ENCODE measurements at regions not wholly inside any gene's neighbourhood (a gene's known extent, or its start where the extent isn't known, plus 50 kb on each side); places are given as distances from the start of the nearest gene placed in this dataset.
A peak's percentile ranks its signal among the peaks of the same experiment; 100 is the strongest.

DNA sequence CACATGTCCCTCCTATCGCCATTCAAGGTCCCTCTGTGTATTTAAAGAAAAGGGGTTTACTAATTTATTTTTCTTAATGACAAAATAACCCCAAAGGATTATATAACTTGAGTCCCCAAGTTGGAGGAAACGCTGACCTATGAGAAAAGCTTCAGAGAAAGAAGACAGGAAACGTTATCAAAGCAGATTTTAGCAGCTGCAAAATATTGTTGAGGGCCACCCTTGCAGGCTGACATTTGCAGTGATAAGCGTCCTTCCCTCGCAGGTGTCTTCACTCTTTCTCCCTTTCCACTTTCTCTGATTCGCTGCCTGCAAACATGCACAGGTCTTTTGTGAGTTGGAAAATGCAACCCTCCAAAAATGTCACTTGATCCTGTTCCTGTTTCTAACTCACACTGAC lies 103.2 kb upstream of the RIPOR2 start:
- H3K4me1 ChIP-seq, result no peaks in the 10 kb centered on the region
- no peak overlapping the region for H3K27ac ChIP-seq
- no peak overlapping the region for H3K4me3 ChIP-seq
- no peaks in the 10 kb centered on the region for H3K9me3 ChIP-seq
- DNase-seq, result no peak
- no peaks in the 10 kb centered on the region for H3K27me3 ChIP-seq
- 65 to 73% methylated on average over 6 of the region's 6 CpGs for WGBS, 2 donors
- H3K36me3 ChIP-seq (ENCODE audit: low read depth, missing control alignments), result no peaks in the 10 kb centered on the region
- intact Hi-C loops (cut with DNase I; ENCODE audit: low total_unique reads), result no loop called here
- no peak for TF ChIP-seq POLR2A (IDR thresholded peaks at IDR 0.05)
- TF ChIP-seq CTCF (IDR thresholded peaks at IDR 0.05), result no peak

GRCh38 chr6:25041485-25042035 lies 105.8 kb upstream of the RIPOR2 start:
- H3K27ac ChIP-seq, result no peak overlapping the region
- TF ChIP-seq POLR2A (IDR thresholded peaks at IDR 0.05) (no peak), CTCF (IDR thresholded peaks at IDR 0.05) (no peak)
- 46 to 68% methylated on average over 12 of the region's 12 CpGs for WGBS, 2 donors

DNA sequence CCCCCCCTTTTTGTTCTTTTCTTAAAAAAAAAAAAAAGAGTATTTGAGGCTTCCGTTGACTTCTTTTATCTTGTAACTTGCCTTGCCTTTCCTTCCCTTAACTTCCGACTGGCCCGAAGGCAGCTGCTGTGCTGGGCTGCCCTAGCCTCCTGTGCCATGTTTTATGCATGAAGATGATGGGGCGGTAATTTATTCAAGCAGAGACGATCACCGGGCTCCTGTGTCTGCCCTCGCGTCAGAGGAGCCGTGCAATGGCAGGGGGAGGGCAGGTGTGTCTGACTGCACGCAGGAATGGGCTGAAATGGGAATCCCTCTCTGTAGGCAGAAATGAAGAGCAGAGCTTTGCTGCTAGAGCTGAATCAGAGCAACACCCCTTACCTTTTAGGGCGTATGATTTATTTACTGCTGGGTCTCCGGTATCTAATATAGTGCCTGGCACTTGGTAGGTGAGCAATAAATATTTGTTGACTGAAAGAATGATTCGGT lies 106.3 kb upstream of the RIPOR2 start:
- intact Hi-C loops (cut with DNase I; ENCODE audit: low total_unique reads), result no loop called here
- Histone ChIP-seq H3K4me1 (no peaks in the 10 kb centered on the region), H3K27me3 (no peaks in the 10 kb centered on the region), H3K4me3 (peak overlapping the region in 1 of 2 donors; percentile 21), H3K9me3 (no peaks in the 10 kb centered on the region), H3K36me3 (ENCODE audit: low read depth, missing control alignments) (no peaks in the 10 kb centered on the region), H3K27ac (no peak overlapping the region)
- 52 to 63% methylated on average over 13 of the region's 13 CpGs for WGBS, 2 donors
- DNase-seq, result no peak
- TF ChIP-seq POLR2A (IDR thresholded peaks at IDR 0.05), result no peak
- no peak for TF ChIP-seq CTCF (IDR thresholded peaks at IDR 0.05)

More at GRCh38 chr6:25041485-25042035, 105.8 kb upstream of the RIPOR2 start:
- intact Hi-C loops (cut with DNase I; ENCODE audit: low total_unique reads), result no loop called here
- DNase-seq, result no peak
- Histone ChIP-seq H3K4me3 (peak overlapping the region in 1 of 2 donors; percentile 21), H3K27me3 (no peaks in the 10 kb centered on the region), H3K4me1 (no peaks in the 10 kb centered on the region), H3K36me3 (ENCODE audit: low read depth, missing control alignments) (no peaks in the 10 kb centered on the region), H3K9me3 (no peaks in the 10 kb centered on the region)

DNA sequence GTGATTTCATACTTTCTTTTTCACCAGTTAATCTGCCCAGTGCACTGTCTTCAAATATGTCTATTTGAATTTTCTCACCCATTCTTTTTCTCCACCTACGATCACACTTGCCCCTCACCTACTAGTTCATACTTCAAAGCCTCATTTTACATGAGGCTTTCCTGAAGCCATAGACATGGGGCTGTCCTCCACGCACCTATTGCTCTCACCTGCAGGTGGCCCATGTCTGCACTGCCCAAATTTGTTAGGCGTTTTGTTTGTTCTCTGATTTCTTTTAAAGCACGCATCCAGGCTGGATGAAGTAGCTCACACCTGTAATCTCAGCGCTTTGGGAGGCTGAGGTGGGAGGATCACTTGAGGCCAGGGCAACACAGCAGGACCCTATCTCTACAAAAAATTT lies 106.8 kb upstream of the RIPOR2 start:
- Histone ChIP-seq H3K4me1 (no peaks in the 10 kb centered on the region), H3K4me3 (no peak overlapping the region), H3K36me3 (ENCODE audit: low read depth, missing control alignments) (no peaks in the 10 kb centered on the region), H3K27ac (no peak overlapping the region), H3K9me3 (no peaks in the 10 kb centered on the region), H3K27me3 (no peaks in the 10 kb centered on the region)
- TF ChIP-seq POLR2A (IDR thresholded peaks at IDR 0.05) (no peak), CTCF (IDR thresholded peaks at IDR 0.05) (no peak)
- intact Hi-C loops (cut with DNase I; ENCODE audit: low total_unique reads), result no loop called here
- WGBS, 2 donors, result 70 to 86% methylated on average over 5 of the region's 5 CpGs
- DNase-seq, result no peak
